OCI-LY3 (cell line): ENCODE measurements at regions not wholly inside any gene's neighbourhood (a gene's known extent, or its start where the extent isn't known, plus 50 kb on each side); places are given as distances from the start of the nearest gene placed in this dataset.

ENCODE experiments used
- H2AFZ ChIP-seq: fragments of 200-600, 300-600 bp; shearing (Covaris generic); 2 replicates; pipeline ENCODE4 v1.6.0; 2014; ENCODE audit warnings: antibody characterized with exemption, low read depth, low read length
- H3K27ac ChIP-seq: fragments of 200-600, 300-600 bp; sonication (generic); 2 replicates; pipeline ENCODE4 v1.5.1; 2014; ENCODE audit warnings: mild to moderate bottlenecking, low read length, moderate library complexity, mixed read lengths
- H3K27me3 ChIP-seq: fragments of 200-600, 300-600 bp; sonication (generic); 2 replicates; pipeline ENCODE4 v1.6.1; 2014; ENCODE audit warnings: low read depth, low read length, mixed read lengths
- H3K36me3 ChIP-seq: fragments of 200-600, 300-600 bp; sonication (generic); replicated peaks from 2 replicates; pipeline ENCODE3; 2014; ENCODE audit warnings: low read depth, low read length, mixed read lengths
- H3K4me1 ChIP-seq: fragments of 300-600, 200-600 bp; sonication (generic); 2 replicates; pipeline ENCODE4 v1.6.1; 2014; ENCODE audit warnings: low read length, mixed read lengths
- H3K4me2 ChIP-seq: fragments of 200-600, 300-600 bp; sonication (generic); 2 replicates; pipeline ENCODE4 v1.6.1; 2014; ENCODE audit warnings: low read length, mixed read lengths
- H3K4me3 ChIP-seq: fragments of 300-600, 200-600 bp; sonication (generic); 2 replicates; pipeline ENCODE4 v1.5.1; 2014; ENCODE audit warnings: antibody characterized with exemption, mild to moderate bottlenecking, low read length, moderate library complexity
- H3K79me2 ChIP-seq: fragments of 300-600, 200-600 bp; shearing (Covaris generic); 2 replicates; pipeline ENCODE4 v1.6.1; 2014; ENCODE audit warnings: mild to moderate bottlenecking, low read length, mixed read lengths
- H3K9ac ChIP-seq: fragments of 300-600, 200-600 bp; shearing (Covaris generic); 2 replicates; pipeline ENCODE4 v1.6.0; 2014; ENCODE audit warnings: mild to moderate bottlenecking, low read length, moderate library complexity
- H3K9me3 ChIP-seq: fragments of 200-600, 300-600 bp; shearing (Covaris generic); 2 replicates; pipeline ENCODE4 v1.6.1; 2014; ENCODE audit warnings: low read length, mixed read lengths; ENCODE audit not compliant: insufficient read depth
- H4K20me1 ChIP-seq: fragments of 200-600, 300-600 bp; sonication (generic); 2 replicates; pipeline ENCODE4 v1.6.1; 2016; ENCODE audit warnings: low read length, mixed read lengths; ENCODE audit not compliant: insufficient read depth
- CTCF ChIP-seq: fragments of 200-600, 300-600 bp; sonication (generic); IDR thresholded peaks from 2 replicates; pipeline ENCODE4 v1.5.1; 2014; ENCODE audit warnings: antibody characterized with exemption, low read length, low read depth
- EZH2phosphoT487 ChIP-seq: fragments of 200-600 bp; shearing (Covaris generic); IDR thresholded peaks from 2 replicates; pipeline ENCODE4 v1.6.1; 2018; ENCODE audit warnings: antibody characterized with exemption, mixed run types, low read depth

DNA sequence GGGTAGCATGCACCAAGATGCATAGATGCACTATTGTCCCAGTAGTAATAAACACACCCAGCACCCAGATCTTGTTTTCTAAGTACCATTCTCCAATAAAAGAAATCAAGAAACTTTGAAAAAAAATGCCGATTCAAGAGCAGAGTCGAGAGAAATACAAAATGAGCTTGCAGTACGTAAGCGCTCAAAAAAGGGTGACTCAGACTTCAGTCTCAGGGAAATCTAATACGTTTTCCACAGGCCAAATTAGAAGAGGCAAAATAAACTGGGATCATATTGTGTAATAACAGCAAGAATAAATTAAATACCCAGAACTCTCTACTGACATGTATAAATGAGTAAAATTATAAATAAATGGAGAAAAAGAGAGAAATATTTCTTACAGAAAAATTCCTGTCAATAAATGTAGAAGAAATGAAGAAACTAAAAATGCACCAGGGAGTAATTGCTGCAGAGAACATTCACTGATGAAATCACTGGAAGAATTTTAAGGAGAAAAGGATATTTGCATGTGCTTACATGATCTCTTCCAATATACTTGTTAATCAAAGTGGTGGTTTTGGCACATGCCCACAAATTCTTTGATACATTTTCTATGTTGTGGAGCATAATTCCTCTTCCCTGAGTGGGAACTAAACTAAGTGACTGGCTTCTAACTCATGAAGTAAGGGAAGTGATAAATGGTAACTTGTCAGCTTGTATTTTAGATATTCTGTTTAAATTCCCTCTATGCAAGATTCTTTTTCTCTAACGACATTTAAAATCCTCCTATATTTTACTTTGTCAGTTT is 567.6 kb upstream of the ADAMTS16 start:
- Histone ChIP-seq H3K79me2 (no peaks in the 10 kb centered on the region), H3K4me1 (peaks cover 5% of the 10 kb centered on the region; the same call in 1 of the 2 replicates)
- no peak for TF ChIP-seq CTCF
- TF ChIP-seq EZH2phosphoT487, result no peak

GRCh38 chr5:4575608-4576007 is 564.5 kb upstream of the ADAMTS16 start:
- TF ChIP-seq CTCF, result no peak
- TF ChIP-seq EZH2phosphoT487, result no peak

More for the DNA sequence above, 567.6 kb upstream of the ADAMTS16 start:
- Histone ChIP-seq H2AFZ (no peak overlapping the region), H3K9me3 (no peaks in the 10 kb centered on the region), H3K4me2 (no peak overlapping the region), H3K9ac (no peak overlapping the region), H3K4me3 (no peak overlapping the region), H3K36me3 (no peaks in the 10 kb centered on the region), H3K27ac (no peak overlapping the region), H4K20me1 (no peaks in the 10 kb centered on the region), H3K27me3 (no peaks in the 10 kb centered on the region)

GRCh38 chr5:4576161-4576748 is 563.9 kb upstream of the ADAMTS16 start:
- Histone ChIP-seq H3K27ac (no peak overlapping the region), H4K20me1 (no peaks in the 10 kb centered on the region), H3K27me3 (no peaks in the 10 kb centered on the region), H2AFZ (no peak overlapping the region), H3K9me3 (no peaks in the 10 kb centered on the region), H3K4me3 (no peak overlapping the region), H3K4me2 (no peak overlapping the region), H3K79me2 (no peaks in the 10 kb centered on the region), H3K4me1 (peaks cover 5% of the 10 kb centered on the region; the same call in 1 of the 2 replicates), H3K36me3 (no peaks in the 10 kb centered on the region), H3K9ac (no peak overlapping the region)
- TF ChIP-seq EZH2phosphoT487 (no peak), CTCF (no peak)

More at GRCh38 chr5:4575608-4576007, 564.5 kb upstream of the ADAMTS16 start:
- Histone ChIP-seq H3K79me2 (no peaks in the 10 kb centered on the region), H3K9ac (no peak overlapping the region), H3K9me3 (no peaks in the 10 kb centered on the region), H3K27me3 (no peaks in the 10 kb centered on the region), H4K20me1 (no peaks in the 10 kb centered on the region), H3K36me3 (no peaks in the 10 kb centered on the region), H3K27ac (no peak overlapping the region), H3K4me3 (no peak overlapping the region), H2AFZ (no peak overlapping the region), H3K4me2 (no peak overlapping the region), H3K4me1 (peaks cover 5% of the 10 kb centered on the region; the same call in 1 of the 2 replicates)

DNA sequence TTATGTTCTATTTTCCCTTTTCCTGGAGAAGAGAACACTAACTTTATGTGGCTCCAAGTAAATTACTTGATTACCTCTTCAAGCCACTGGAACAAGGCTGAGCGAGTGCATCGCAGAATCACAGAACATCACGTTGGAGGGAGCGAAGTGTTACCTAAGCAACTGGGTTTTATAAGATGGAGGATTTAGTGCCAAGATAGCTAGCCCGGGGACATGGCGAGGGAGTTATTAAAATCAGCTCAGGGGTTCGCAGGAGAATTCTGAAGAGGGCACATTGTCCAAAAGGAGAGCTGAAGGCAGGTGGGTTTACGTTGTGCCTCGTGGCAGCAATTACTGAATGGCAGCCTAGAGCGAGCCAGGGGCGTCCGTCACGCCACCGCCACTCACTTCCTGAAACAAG is 563.2 kb upstream of the ADAMTS16 start:
- no peaks in the 10 kb centered on the region for H4K20me1 ChIP-seq
- H3K9ac ChIP-seq, result no peak overlapping the region

More for the DNA sequence above, 563.2 kb upstream of the ADAMTS16 start:
- H3K9me3 ChIP-seq, result no peaks in the 10 kb centered on the region
- H3K4me2 ChIP-seq, result no peak overlapping the region
- H3K27me3 ChIP-seq, result no peaks in the 10 kb centered on the region
- TF ChIP-seq CTCF, result no peak
- no peak for TF ChIP-seq EZH2phosphoT487
- H2AFZ ChIP-seq, result no peak overlapping the region
- peaks cover 5% of the 10 kb centered on the region; the same call in 1 of the 2 replicates for H3K4me1 ChIP-seq
- H3K36me3 ChIP-seq, result no peaks in the 10 kb centered on the region
- H3K79me2 ChIP-seq, result no peaks in the 10 kb centered on the region
- H3K4me3 ChIP-seq, result no peak overlapping the region
- H3K27ac ChIP-seq, result no peak overlapping the region
